Right kidney (tissue), 1 donor: ENCODE measurements at regions not wholly inside any gene's neighbourhood (a gene's known extent, or its start where the extent isn't known, plus 50 kb on each side); places are given as distances from the start of the nearest gene placed in this dataset.
"Not testable (repeated sequence)": the region's sequence is repeated elsewhere in the genome, so short reads cannot be mapped to it uniquely, and the experiment has no call there.

Experiments
- DNase-seq: peaks from one replicate; pipeline ENCODE4 v3.0.0-alpha.2; 2016

DNA sequence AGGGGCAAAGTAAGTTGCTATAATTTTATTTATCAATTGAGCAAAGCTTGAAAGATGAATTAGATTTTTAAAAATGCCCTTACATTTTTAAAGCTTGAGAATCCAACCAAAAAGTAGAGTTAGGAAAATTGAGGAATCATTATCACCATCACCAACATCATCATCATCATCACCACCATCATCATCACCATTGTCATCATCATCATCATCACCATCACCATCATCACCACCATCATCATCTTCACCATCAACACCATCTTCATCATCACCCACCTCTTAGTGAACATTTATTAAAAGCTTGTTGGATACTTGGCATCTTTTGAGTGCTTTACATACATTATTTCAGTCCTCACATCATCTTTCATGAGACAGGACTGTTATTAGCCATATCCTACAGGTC, 504.4 kb upstream of the TNP1 start:
- DNase-seq: no peak

DNA sequence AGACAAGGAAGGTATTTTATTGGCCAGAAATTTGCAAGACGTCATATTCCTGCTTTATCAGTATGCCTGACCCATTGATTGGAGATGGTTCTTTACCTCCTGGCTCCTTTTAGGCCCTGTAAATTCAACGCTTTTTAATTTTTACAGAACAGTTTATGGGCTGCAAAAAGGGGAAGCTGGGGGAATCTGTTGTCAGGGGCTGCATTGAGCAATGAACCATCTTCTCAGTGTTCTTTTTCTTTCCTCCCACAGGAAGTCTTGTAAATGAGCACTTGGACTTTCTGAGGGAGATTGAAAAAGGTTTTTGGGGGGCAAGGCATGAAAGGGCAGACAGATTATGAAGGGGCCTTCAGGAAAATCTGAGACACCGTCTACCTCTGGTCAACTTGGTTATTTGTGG, 503.6 kb upstream of the TNP1 start:
- DNase-seq: no peak

- DNase-seq: no peak
These were observed 502.8 kb upstream of the TNP1 start for GRCh38 chr2:217362710-217363109.

- DNase-seq: no peak
These were observed 502.4 kb upstream of the TNP1 start for GRCh38 chr2:217362286-217362685.

DNA sequence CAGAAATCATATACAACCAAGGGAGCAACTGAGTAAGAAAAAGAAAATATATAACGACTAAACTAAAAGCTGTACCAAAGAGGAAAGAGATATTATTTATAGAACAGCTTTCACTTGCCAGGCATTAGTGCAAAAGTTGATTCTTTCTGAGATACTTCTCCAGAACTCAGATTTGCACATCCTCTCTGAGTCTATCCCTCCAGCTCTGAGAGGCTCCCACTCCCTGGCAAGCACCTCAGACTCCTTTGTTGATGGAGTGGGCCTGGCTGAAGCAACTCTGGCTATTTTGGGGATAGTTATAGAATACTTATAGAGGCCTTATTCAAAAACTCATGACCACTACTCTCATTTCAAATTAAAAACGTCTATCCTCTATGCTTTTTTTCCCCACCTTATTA, 501.6 kb upstream of the TNP1 start:
- no peak for DNase-seq

- DNase-seq: no peak
These were observed 501.1 kb upstream of the TNP1 start for GRCh38 chr2:217360781-217361482.

DNA sequence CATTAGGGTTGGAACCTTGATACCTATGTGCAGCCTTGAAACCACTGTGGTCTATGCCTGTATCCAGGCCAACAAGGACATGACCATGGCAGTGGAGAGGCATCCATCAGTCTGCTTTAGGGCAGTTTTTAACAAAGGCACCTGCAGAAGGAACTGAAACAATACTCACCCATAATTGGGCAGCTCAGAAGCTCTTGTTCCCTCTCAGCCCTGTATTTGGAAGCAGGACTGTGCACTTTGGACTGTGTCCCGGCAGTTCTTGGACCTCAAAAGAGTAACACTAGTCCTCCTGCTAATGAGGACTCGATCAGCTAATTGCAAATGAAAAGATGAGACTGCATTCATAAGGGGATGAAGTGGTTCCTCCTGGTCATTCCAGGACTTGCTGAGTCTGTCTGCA, 500.2 kb upstream of the TNP1 start:
- DNase-seq: no peak

DNA sequence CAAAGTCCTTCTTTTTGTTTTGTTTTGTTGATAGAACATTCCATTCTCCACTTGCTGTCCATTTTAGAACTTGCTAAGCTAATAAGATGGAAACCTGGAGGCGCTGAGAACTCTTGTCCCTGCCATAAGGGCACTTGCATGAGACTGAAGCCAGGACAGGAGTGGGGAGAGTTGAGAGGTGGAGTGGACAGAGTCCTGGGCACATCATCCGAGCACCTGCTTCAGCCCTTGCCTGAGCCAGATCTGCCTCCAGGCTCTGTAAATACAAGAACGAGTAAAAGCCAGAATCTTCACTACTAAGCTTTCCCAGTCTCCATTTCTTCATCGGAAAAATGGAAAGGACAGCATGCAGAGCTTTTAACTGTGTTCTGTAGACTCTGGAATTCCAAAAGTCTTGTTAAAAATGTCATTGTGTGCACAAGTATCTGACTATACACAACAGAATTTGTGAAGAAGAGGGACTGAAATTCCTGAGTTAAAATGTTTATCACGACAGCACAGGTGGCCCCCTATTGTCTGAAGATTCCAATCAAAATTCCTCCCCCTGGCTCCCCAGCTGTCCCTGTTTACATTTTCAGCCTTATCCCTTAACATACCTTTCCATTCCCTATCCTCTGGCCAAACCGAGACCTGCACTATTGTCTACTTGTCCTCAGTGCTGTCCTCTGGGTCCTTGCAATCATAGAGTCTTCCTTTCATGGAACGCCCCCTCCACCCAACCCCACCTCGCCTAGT, 498.2 kb upstream of the TNP1 start:
- DNase-seq: no peak

- no peak for DNase-seq
These were observed 496.9 kb upstream of the TNP1 start for GRCh38 chr2:217356781-217357180.

DNA sequence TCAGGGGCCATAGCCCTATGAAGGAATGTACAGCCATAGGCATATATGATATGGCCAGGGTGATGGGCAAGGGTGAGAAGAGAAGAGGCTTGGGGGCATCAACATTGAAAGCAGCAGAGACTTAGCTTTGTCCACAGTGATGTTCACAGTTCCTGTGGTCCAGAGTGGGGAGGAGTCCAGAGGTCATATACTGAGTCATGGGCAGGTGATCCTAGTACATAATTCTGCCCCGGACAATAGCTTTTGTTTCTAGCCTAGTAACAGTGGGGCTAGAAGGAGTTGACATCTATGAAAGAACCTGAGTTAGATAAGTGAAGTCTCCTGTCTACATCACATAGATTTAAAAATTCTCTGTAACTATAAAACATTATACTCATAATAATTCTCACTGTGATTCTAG, 496.3 kb upstream of the TNP1 start:
- DNase-seq: no peak

DNA sequence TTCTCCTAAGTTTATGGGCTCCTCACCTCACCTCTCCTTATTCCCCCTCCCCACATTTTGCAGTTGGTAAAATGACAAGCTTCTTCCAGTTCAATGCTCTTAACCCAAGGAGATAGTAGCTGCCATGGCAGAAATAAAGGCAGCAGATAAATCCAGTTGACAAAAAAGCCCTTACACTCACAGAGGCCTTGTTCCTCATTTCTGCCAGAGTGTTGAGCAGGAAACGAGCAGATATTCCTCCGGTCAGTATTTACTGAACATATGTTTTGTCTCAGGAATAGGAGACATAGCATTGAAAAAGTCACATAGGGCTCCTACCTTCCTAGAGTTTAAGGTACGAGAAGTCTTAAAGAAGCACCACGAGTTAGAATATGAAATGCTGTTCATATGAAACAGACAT, 493.7 kb upstream of the TNP1 start:
- no peak for DNase-seq

- no peak for DNase-seq
These were observed 491.5 kb upstream of the TNP1 start for GRCh38 chr2:217351378-217351777.

DNA sequence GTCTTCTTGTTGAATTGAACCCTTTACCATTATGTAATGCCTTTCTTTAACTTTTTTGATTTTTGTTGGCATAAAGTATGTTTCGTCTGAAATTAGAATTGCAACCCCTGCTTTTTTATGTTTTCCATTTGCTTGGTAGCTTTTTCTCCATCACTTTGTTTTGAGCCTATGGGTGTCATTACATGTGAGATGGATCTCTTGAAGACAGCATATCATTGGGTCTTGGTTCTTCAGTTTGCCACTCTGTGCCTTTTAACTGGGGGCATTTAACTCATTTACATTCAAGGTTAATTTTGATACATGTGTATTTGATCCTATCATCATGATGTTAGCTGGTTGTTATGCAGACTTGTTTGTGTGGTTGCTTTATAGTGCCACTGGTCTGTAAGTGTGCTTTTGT, 489.4 kb upstream of the TNP1 start:
- no peak for DNase-seq

GRCh38 chr2:217347630-217348029, 487.8 kb upstream of the TNP1 start:
- not testable (repeated sequence) for DNase-seq

GRCh38 chr2:217346043-217346442, 486.2 kb upstream of the TNP1 start:
- DNase-seq: not testable (repeated sequence)

- no peak for DNase-seq
These were observed 481.0 kb upstream of the TNP1 start for GRCh38 chr2:217340899-217341298.

- DNase-seq: no peak
These were observed 480.3 kb upstream of the TNP1 start for GRCh38 chr2:217340176-217340575.

DNA sequence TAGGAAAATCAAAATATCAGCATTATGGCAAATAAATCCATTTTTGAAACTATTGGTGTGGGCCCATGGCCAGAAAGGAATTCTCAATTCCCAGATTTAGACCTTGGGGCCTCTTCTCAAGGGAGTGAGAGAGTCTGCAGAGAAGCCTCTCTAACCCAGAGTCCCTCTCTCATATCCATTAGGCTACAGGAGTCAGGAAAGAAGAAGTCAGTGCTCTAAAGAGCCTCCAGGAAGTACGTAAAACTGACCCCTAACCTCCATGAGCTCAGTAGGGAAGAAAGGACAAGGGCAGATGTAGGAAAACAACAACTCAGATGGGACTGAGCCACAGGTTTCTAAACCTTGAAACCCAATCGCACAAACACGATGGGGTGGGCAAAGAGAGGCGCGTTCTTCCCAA, 479.9 kb upstream of the TNP1 start:
- no peak for DNase-seq

DNA sequence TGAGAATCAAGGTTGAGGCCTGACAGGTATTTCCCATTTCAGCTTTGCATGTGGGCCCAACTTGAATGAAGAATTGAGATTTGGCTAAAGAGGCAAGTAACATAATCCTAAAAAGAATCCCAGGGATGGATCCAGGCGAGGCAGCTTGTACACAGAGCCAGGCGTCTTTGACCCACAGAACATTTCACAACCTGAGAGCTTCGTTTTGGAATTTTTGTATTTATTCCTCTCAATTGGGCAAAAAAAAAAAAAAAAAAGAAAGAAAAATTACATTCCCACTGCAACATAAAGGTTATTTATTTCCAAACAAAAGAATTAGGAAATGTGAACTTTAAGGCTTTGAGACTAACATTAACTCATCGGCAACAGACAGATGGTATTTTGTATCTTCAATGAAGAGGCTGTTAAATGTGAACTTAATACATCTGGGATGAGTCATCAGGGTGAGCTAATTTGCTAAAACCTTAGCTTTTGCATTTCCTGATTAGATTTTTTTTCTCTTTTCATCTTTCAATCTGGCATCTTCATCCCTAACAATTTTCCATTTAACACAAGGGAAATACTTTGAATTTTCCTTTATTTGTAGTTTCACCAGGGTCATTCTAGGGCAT, 478.5 kb upstream of the TNP1 start:
- no peak for DNase-seq

DNA sequence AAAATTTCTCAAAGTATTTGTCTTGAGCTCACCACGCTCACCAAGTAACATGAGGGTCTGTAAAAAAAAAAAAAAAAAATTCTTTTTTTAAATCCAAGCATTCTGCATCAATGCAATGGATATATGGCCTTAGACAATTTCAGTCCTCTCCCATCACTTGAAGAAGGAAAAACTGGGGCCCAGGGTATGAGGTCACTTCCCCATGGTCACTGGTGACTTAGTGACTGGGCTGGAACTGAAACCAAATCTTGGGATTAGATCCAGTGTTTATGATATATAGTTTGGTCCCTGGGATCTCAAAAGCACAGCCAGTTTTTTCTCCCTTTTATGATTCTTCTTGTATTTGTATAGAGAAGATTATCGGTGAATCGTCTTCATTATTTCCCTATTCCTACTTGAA, 477.9 kb upstream of the TNP1 start:
- no peak for DNase-seq

DNA sequence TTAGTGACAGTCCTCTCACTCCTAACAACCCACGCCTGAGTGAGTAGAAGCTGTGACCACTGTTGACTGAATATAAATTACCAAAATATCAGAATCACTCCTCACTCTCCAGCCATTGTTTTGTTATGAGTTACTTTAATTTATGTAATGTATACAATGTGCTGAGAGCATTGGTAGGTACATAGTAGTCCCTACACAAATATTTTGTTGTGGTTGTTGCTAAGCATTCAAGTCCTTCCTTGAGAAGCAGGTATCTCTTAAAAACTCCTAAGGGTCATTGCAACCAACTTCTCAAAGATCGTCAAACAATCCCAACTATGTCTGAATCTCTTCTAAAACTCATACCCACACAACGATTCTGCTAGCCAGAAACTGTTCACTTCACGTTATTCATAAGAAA, 476.8 kb upstream of the TNP1 start:
- DNase-seq: no peak

DNA sequence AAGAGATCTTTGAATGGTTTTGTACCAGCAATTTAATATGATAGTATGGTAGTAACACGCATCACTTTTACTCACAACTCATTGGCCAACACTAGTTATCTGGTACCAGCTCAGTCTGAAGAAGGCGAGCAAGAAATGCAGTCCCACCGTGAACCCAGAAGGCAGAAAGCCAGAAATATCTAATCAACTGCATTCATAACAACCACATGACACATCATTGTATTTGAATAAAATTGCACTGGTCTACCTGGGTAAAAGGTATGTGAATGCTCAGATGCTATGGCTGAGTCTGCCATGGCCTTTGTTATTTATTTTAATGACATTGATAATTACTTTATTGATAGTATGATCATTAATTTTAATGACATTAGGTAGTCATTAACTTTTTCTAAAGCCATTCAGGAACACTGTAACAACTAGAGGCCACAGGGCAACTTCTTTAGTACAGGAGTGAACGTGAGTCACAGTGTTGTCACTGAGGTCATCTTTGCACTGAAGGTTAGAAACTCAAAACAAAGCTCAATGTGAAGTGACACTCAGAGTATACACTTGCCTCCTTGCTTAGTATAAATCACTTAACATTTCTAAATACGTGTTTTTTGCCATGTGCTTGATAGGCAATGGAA, 475.6 kb upstream of the TNP1 start:
- DNase-seq: no peak

- DNase-seq: no peak
These were observed 474.7 kb upstream of the TNP1 start for GRCh38 chr2:217334561-217334960.
